ENCODE measurements at regions not wholly inside any gene's neighbourhood (a gene's known extent, or its start where the extent isn't known, plus 50 kb on each side); places are given as distances from the start of the nearest gene placed in this dataset.

DNA sequence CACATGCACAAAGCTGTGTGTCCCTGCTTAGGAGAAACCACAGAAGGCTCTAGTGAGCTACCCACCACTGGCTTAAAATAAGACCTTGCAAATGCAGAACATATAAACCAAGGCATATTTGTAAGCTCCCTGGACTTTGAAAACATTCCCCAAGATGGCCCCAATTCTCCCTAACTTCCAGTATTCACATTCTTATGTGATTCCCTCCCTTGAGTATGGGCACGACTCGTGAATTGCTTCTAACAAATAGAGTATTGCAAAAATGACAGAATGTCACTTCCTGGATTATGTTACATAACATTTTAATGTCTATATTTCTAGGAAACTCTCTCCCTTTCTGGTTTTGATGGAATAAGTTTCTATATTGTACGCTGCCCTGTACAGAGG, 131.8 kb upstream of the MCTP2 start:
- H3K9ac ChIP-seq (ENCODE audit: low read length) = no peak overlapping the region
- peaks cover 38% of the 10 kb centered on the region for H3K4me1 ChIP-seq (ENCODE audit: insufficient read depth, low read length)
- no peaks in the 10 kb centered on the region for H3K9me3 ChIP-seq (ENCODE audit: low read length)
- H3K27ac ChIP-seq (ENCODE audit: low read depth, low read length) = peak overlapping the region; percentile 71
- no peaks in the 10 kb centered on the region for H3K36me3 ChIP-seq (ENCODE audit: insufficient read depth, low read length)
- H3K4me3 ChIP-seq (ENCODE audit: low read depth in 1 of 2, low read length in 2 of 2) = peak overlapping the region in 1 of 2 donors; percentile 12
- no peaks in the 10 kb centered on the region for H3K27me3 ChIP-seq (ENCODE audit: control insufficient read depth in 1 of 2, insufficient read depth in 2 of 2, low read length in 2 of 2)

DNA sequence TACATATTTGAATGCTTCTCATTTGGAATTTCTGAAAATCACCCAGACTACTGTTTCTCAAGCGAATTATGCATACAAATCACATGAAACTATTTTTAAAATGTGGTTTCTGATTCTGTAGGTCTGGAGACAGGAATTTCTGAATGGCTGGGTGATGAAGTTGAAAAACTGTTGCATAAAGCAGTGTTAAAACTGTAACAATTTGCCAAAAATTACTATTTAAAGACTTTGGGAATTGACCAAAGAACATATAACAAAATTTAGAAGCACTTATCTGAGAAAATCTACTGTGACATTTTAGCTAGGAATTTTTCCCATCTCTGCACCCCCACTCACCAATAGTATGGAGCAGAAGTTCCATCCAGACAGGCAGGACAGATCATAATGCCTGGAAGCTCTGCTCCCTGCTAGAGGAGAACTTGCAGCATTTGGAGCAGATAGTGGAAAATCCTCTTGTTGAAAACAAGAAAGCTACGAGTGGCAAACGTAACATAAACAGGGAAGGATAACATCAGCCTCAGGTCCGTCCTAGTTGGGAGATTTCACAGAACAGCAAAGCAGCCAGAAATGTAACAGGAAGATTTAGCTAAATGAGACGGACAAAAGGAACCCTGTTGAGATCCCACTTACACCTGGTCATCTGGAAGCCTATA, 132.3 kb upstream of the MCTP2 start:
- no peak overlapping the region for H3K9ac ChIP-seq (ENCODE audit: low read length)
- peaks cover 38% of the 10 kb centered on the region for H3K4me1 ChIP-seq (ENCODE audit: insufficient read depth, low read length)
- H3K36me3 ChIP-seq (ENCODE audit: insufficient read depth, low read length) = no peaks in the 10 kb centered on the region
- H3K27me3 ChIP-seq (ENCODE audit: control insufficient read depth in 1 of 2, insufficient read depth in 2 of 2, low read length in 2 of 2) = no peaks in the 10 kb centered on the region
- no peaks in the 10 kb centered on the region for H3K9me3 ChIP-seq (ENCODE audit: low read length)
- peak overlapping the region in 1 of 2 donors; percentile 12 for H3K4me3 ChIP-seq (ENCODE audit: low read depth in 1 of 2, low read length in 2 of 2)
- peak overlapping the region; percentile 71 for H3K27ac ChIP-seq (ENCODE audit: low read depth, low read length)

DNA sequence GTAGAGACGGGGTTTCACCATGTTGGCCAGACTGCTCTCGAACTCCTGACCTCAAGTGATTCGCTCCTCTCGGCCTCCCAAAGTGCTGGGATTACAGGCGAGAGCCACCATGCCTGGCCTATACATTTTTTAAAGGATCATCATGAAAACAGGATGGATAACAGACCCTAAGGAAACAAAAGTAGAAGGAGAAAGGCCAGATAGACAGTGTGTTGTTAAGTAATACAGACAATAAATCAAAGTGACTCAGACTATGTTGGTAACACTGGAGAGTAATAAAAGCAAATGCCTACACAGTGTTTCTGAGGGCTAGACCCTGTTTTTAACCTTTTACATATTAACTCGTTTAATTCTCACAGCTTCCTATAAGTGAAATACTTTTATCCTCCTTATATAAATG, 133.8 kb upstream of the MCTP2 start:
- Histone ChIP-seq H3K27ac (ENCODE audit: low read depth, low read length) (peak overlapping the region; percentile 86), H3K4me1 (ENCODE audit: insufficient read depth, low read length) (peaks cover 38% of the 10 kb centered on the region), H3K36me3 (ENCODE audit: insufficient read depth, low read length) (no peaks in the 10 kb centered on the region), H3K27me3 (ENCODE audit: control insufficient read depth in 1 of 2, insufficient read depth in 2 of 2, low read length in 2 of 2) (no peaks in the 10 kb centered on the region), H3K9me3 (ENCODE audit: low read length) (no peaks in the 10 kb centered on the region), H3K4me3 (ENCODE audit: low read depth in 1 of 2, low read length in 2 of 2) (no peak overlapping the region), H3K9ac (ENCODE audit: low read length) (no peak overlapping the region)

DNA sequence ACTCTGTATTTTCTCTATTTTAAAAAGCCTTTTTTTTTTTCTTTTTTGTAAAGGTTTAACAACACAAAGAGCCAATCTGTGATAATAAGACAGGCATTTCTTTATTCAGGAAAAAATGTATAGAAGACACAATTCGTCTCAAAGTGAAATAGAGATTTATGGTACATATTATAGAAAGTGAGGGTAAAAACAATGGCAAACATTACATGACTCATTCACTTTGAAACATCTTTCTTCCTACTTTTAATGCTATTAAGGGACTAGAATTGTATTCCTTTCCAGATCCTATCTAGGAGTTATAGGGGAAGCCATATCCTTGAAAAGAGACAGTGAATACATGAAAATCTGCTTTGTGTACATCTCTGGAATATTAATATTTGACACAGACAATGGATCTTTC, 137.1 kb upstream of the MCTP2 start:
- Histone ChIP-seq H3K9ac (ENCODE audit: low read length) (no peak overlapping the region), H3K9me3 (ENCODE audit: low read length) (no peaks in the 10 kb centered on the region), H3K4me1 (ENCODE audit: insufficient read depth, low read length) (peaks cover 35% of the 10 kb centered on the region), H3K27me3 (ENCODE audit: control insufficient read depth in 1 of 2, insufficient read depth in 2 of 2, low read length in 2 of 2) (no peaks in the 10 kb centered on the region), H3K36me3 (ENCODE audit: insufficient read depth, low read length) (no peaks in the 10 kb centered on the region), H3K4me3 (ENCODE audit: low read depth in 1 of 2, low read length in 2 of 2) (no peak overlapping the region), H3K27ac (ENCODE audit: low read depth, low read length) (no peak overlapping the region)

DNA sequence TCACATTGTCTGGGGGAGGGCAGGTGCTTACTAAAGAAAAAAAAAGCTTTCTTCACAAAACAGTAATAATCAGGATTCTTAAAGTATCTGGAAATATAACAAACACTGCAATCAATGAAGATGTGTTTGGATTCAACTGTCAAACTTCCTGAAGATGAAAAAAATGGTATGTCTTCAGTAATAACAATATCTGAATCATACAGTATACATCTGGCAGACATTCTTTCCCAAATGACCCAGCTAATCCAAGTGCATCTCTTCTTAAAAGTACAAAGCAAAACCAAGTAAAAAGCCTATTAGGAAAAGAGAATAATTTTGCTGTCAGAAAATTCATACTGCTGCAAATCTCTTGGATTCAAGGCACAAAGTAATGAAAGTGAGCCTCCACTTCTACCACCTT, 145.0 kb upstream of the MCTP2 start:
- peaks cover 65% of the 10 kb centered on the region for H3K4me1 ChIP-seq (ENCODE audit: insufficient read depth, low read length)

DNA sequence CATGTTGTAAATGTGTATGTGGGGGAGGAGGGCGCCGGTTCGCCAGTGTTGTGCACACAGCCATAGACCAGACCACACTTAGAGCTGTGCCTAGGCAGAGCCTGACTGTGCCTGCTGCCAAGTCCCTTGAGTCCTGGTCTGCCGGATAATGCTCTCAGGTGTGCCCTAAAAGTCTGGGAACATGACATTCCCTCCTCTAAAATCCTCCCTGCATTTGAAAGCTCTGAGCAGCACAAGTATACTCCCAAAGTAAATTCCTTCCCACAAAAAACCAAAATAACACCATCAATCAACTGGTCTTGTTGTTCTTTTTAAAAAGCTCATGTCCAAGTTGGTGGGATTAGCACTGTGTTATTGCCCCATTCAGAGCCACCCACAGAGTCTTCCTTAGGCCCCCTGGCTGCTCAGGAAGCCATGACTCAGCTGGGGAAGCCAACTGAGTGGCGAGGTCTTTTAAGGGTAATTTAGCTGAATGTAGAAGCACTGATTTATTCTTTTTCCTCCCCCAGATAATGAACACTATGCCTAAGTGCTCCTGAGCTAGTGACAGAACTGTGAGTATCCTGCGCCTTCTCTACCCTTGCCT, 147.8 kb upstream of the MCTP2 start:
- H3K9me3 ChIP-seq (ENCODE audit: low read length) = no peaks in the 10 kb centered on the region
- H3K27me3 ChIP-seq (ENCODE audit: control insufficient read depth in 1 of 2, insufficient read depth in 2 of 2, low read length in 2 of 2) = no peaks in the 10 kb centered on the region
- H3K36me3 ChIP-seq (ENCODE audit: insufficient read depth, low read length) = no peaks in the 10 kb centered on the region
- no peak overlapping the region for H3K9ac ChIP-seq (ENCODE audit: low read length)
- H3K27ac ChIP-seq (ENCODE audit: low read depth, low read length) = peak overlapping the region; percentile 71
- peaks cover 45% of the 10 kb centered on the region for H3K4me1 ChIP-seq (ENCODE audit: insufficient read depth, low read length)
- H3K4me3 ChIP-seq (ENCODE audit: low read depth in 1 of 2, low read length in 2 of 2) = no peak overlapping the region

More for the DNA sequence above, 145.0 kb upstream of the MCTP2 start:
- Histone ChIP-seq H3K27me3 (ENCODE audit: control insufficient read depth in 1 of 2, insufficient read depth in 2 of 2, low read length in 2 of 2) (no peaks in the 10 kb centered on the region), H3K9ac (ENCODE audit: low read length) (no peak overlapping the region), H3K4me3 (ENCODE audit: low read depth in 1 of 2, low read length in 2 of 2) (no peak overlapping the region), H3K27ac (ENCODE audit: low read depth, low read length) (peak overlapping the region; percentile 25), H3K9me3 (ENCODE audit: low read length) (no peaks in the 10 kb centered on the region), H3K36me3 (ENCODE audit: insufficient read depth, low read length) (no peaks in the 10 kb centered on the region)

DNA sequence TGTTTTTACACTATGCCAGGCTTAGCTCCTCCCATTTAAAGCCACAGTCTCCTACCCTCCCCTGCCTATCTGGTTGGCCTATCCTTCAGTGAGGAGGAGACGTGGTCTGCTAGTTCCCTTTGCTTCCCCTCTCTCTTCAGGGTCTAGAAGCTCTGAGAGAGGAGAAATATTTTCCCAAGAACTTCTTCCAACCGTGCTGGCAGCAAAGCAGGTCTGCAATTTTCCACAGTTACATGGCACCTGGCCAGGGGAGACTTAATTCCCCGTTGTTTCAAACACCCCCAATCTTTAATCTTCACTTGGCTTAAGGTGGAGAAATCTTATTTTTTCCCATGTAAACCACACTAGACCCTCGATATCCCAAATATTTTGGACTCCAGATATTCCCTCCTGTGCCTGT, 149.5 kb upstream of the MCTP2 start:
- H3K27ac ChIP-seq (ENCODE audit: low read depth, low read length) = peak overlapping the region; percentile 69
- H3K36me3 ChIP-seq (ENCODE audit: insufficient read depth, low read length) = no peaks in the 10 kb centered on the region
- no peaks in the 10 kb centered on the region for H3K9me3 ChIP-seq (ENCODE audit: low read length)
- no peak overlapping the region for H3K9ac ChIP-seq (ENCODE audit: low read length)
- H3K4me3 ChIP-seq (ENCODE audit: low read depth in 1 of 2, low read length in 2 of 2) = peak overlapping the region in 1 of 2 donors; percentile 3
- H3K4me1 ChIP-seq (ENCODE audit: insufficient read depth, low read length) = peaks cover 43% of the 10 kb centered on the region
- H3K27me3 ChIP-seq (ENCODE audit: control insufficient read depth in 1 of 2, insufficient read depth in 2 of 2, low read length in 2 of 2) = no peaks in the 10 kb centered on the region

DNA sequence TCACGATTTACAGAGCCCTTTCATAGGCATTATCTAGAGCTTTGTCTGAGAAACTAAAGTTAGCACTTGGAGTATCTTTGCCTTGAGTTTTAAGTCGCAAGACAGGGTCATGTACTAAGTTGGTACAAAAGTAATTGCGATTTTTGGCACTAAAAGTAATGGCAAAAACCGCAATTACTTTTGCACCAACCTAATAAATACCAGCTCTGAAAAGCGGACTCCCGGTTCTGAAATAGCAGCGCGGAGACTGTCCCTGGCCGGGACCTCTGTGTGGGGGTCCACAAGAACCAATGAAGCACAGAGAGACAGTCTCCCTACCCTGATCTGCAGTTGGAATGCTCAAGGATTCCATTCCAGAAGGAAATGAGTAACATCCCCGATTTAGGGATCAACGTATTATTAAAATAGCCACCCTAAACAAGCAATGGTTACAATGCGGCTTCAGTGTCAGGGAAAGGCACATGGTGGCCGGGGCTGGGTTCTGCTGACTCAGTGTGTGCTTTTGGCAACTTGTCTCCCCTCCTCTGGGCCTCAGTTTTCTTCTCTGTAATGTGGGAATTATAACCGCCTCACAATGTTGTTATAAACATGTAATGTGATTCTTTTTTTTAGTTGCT, 150.3 kb upstream of the MCTP2 start:
- Histone ChIP-seq H3K9ac (ENCODE audit: low read length) (no peak overlapping the region), H3K27me3 (ENCODE audit: control insufficient read depth in 1 of 2, insufficient read depth in 2 of 2, low read length in 2 of 2) (no peaks in the 10 kb centered on the region), H3K27ac (ENCODE audit: low read depth, low read length) (no peak overlapping the region), H3K36me3 (ENCODE audit: insufficient read depth, low read length) (no peaks in the 10 kb centered on the region), H3K9me3 (ENCODE audit: low read length) (no peaks in the 10 kb centered on the region), H3K4me1 (ENCODE audit: insufficient read depth, low read length) (peaks cover 42% of the 10 kb centered on the region), H3K4me3 (ENCODE audit: low read depth in 1 of 2, low read length in 2 of 2) (no peak overlapping the region)

DNA sequence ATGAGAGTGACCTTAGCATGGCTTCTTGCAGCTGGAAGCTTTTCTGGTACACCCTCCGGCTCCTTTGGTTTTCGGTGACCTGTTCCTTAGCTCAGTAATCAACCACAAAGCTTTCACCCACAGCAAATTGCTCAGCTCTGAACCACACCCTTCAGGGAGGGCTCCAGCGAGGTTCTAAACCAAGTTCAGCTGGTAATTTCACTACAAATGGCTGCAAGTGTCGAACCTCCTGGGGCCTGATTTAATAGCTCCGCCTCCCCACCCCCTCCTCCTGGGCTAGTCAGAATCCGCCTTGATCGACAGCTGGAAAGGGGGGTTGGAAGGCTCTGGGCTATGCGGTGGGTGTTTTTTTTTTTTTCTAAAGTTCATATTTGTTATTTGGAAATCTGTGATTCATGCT, 150.9 kb upstream of the MCTP2 start:
- no peaks in the 10 kb centered on the region for H3K27me3 ChIP-seq (ENCODE audit: control insufficient read depth in 1 of 2, insufficient read depth in 2 of 2, low read length in 2 of 2)
- H3K36me3 ChIP-seq (ENCODE audit: insufficient read depth, low read length) = no peaks in the 10 kb centered on the region
- no peak overlapping the region for H3K9ac ChIP-seq (ENCODE audit: low read length)
- H3K4me1 ChIP-seq (ENCODE audit: insufficient read depth, low read length) = peaks cover 48% of the 10 kb centered on the region
- H3K4me3 ChIP-seq (ENCODE audit: low read depth in 1 of 2, low read length in 2 of 2) = no peak overlapping the region
- H3K9me3 ChIP-seq (ENCODE audit: low read length) = no peaks in the 10 kb centered on the region
- no peak overlapping the region for H3K27ac ChIP-seq (ENCODE audit: low read depth, low read length)

DNA sequence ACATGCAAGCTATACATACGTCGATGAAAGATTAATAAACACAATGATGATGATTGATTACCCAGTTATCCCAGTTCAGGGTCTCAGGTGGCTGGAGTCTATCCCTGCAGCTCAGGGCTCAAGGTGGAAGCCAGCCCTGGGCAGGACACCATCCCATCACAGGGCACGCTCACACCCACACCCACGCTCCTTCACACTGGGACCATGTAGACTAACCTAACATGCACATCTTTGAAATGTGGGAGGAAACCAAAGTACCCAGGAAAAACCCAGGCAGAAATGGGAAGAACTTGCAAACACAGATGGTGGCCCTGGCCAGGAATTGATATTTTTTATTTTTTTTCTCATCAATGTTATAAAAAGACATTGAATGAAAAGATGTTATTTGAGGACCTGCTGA, 151.4 kb upstream of the MCTP2 start:
- H3K36me3 ChIP-seq (ENCODE audit: insufficient read depth, low read length) = no peaks in the 10 kb centered on the region

DNA sequence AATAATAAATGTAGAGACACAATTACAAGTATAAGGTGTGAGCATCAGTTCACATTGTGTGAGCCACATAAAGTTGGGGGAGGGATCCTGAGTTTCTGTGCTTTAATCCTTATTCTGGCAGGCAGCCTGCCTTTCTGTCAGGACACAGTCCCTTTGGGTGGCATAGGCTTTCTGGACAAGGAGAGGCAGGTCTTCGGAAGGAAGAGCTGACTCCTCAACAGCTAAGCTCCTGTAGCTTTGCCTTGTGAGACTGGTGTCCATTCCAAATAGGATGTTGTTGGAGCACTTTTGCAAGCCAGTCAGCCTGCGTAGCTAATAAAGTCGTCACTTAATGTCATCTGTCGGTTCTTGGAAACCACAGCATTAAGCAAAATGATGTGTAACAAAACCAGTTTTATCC, 151.9 kb upstream of the MCTP2 start:
- Histone ChIP-seq H3K9me3 (ENCODE audit: low read length) (no peaks in the 10 kb centered on the region), H3K27me3 (ENCODE audit: control insufficient read depth in 1 of 2, insufficient read depth in 2 of 2, low read length in 2 of 2) (no peaks in the 10 kb centered on the region), H3K36me3 (ENCODE audit: insufficient read depth, low read length) (no peaks in the 10 kb centered on the region), H3K27ac (ENCODE audit: low read depth, low read length) (no peak overlapping the region), H3K9ac (ENCODE audit: low read length) (no peak overlapping the region), H3K4me3 (ENCODE audit: low read depth in 1 of 2, low read length in 2 of 2) (no peak overlapping the region), H3K4me1 (ENCODE audit: insufficient read depth, low read length) (peaks cover 47% of the 10 kb centered on the region)

More for the DNA sequence above, 151.4 kb upstream of the MCTP2 start:
- Histone ChIP-seq H3K27ac (ENCODE audit: low read depth, low read length) (no peak overlapping the region), H3K9me3 (ENCODE audit: low read length) (no peaks in the 10 kb centered on the region), H3K4me3 (ENCODE audit: low read depth in 1 of 2, low read length in 2 of 2) (no peak overlapping the region), H3K9ac (ENCODE audit: low read length) (no peak overlapping the region), H3K27me3 (ENCODE audit: control insufficient read depth in 1 of 2, insufficient read depth in 2 of 2, low read length in 2 of 2) (no peaks in the 10 kb centered on the region), H3K4me1 (ENCODE audit: insufficient read depth, low read length) (peaks cover 52% of the 10 kb centered on the region)

DNA sequence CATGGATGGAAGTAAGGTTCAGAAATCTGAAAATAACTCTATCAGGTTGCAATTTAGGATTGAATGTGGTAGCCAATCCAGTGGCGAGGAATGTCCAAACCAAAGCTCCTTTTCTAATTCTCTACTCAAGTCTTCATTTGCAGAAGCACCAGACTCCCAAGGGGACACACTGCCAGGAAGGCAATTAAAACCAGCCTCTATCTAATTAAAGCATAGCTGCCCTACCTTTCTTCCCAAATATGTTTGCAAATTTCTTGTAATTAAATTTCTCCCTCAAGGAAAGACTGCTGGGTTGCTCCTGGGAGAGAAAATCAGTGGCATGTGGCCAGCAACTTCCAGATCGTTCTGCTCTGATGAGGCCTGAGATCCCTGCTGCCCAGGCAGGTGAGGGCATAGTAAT, 153.4 kb upstream of the MCTP2 start:
- peaks cover 32% of the 10 kb centered on the region for H3K4me1 ChIP-seq (ENCODE audit: insufficient read depth, low read length)
- peak overlapping the region; percentile 25 for H3K27ac ChIP-seq (ENCODE audit: low read depth, low read length)
- H3K4me3 ChIP-seq (ENCODE audit: low read depth in 1 of 2, low read length in 2 of 2) = no peak overlapping the region
- H3K36me3 ChIP-seq (ENCODE audit: insufficient read depth, low read length) = no peaks in the 10 kb centered on the region
- H3K27me3 ChIP-seq (ENCODE audit: control insufficient read depth in 1 of 2, insufficient read depth in 2 of 2, low read length in 2 of 2) = no peaks in the 10 kb centered on the region
- no peaks in the 10 kb centered on the region for H3K9me3 ChIP-seq (ENCODE audit: low read length)
- no peak overlapping the region for H3K9ac ChIP-seq (ENCODE audit: low read length)

Data from muscle layer of colon (tissue), 2 donors.